Neural progenitor cell (in vitro differentiated cells): ENCODE measurements at regions not wholly inside any gene's neighbourhood (a gene's known extent, or its start where the extent isn't known, plus 50 kb on each side); places are given as distances from the start of the nearest gene placed in this dataset.

Experiments
- CTCF ChIP-seq: fragments of 200-600 bp; sonication (generic); IDR thresholded peaks from 2 replicates; pipeline ENCODE4 v1.5.1; 2017; ENCODE audit warnings: antibody characterized with exemption, mild to moderate bottlenecking
- EZH2phosphoT487 ChIP-seq: fragments of 200-600 bp; sonication (generic); IDR thresholded peaks from 2 replicates; pipeline ENCODE4 v1.6.1; 2017; ENCODE audit warnings: antibody characterized with exemption

- TF ChIP-seq EZH2phosphoT487 (no peak), CTCF (no peak)
Measured at GRCh38 chr4:62797221-62797620, 1597.1 kb downstream of the ADGRL3 start.
